HEK293 (cell line): ENCODE measurements at regions not wholly inside any gene's neighbourhood (a gene's known extent, or its start where the extent isn't known, plus 50 kb on each side); places are given as distances from the start of the nearest gene placed in this dataset.

ENCODE experiments used
- CTCF ChIP-seq: fragments of 450-650 bp; formaldehyde crosslinking; IDR thresholded peaks from 2 replicates; pipeline ENCODE4 v1.5.1; 2016; ENCODE audit warnings: missing biosample characterization, missing genetic modification characterization
- REST ChIP-seq: fragments of 450-650 bp; formaldehyde crosslinking; IDR thresholded peaks from 2 replicates; pipeline ENCODE4 v1.5.1; 2016; ENCODE audit warnings: missing biosample characterization, missing genetic modification characterization
- TSHZ1 ChIP-seq: fragments of 450-650 bp; formaldehyde crosslinking; IDR thresholded peaks from 2 replicates; pipeline ENCODE4 v1.5.1; 2016; ENCODE audit warnings: missing biosample characterization, missing genetic modification characterization, borderline replicate concordance
- ZBTB1 ChIP-seq: fragments of 450-650 bp; formaldehyde crosslinking; IDR thresholded peaks from 2 replicates; pipeline ENCODE4 v1.5.1; 2016; ENCODE audit warnings: missing biosample characterization, missing genetic modification characterization
- ZBTB7A ChIP-seq: fragments of 450-650 bp; formaldehyde crosslinking; IDR thresholded peaks from 2 replicates; pipeline ENCODE4 v1.5.1; 2016; ENCODE audit warnings: low read depth, missing biosample characterization, missing genetic modification characterization
- ZNF138 ChIP-seq: fragments of 450-650 bp; formaldehyde crosslinking; IDR thresholded peaks from 2 replicates; pipeline ENCODE4 v1.5.1; 2016; ENCODE audit warnings: missing biosample characterization, missing genetic modification characterization, borderline replicate concordance
- ZNF146 ChIP-seq: fragments of 450-650 bp; formaldehyde crosslinking; IDR thresholded peaks from 2 replicates; pipeline ENCODE4 v1.5.1; 2016; ENCODE audit warnings: missing biosample characterization, missing genetic modification characterization
- ZNF26 ChIP-seq: fragments of 450-650 bp; formaldehyde crosslinking; IDR thresholded peaks from 2 replicates; pipeline ENCODE4 v1.5.1; 2016; ENCODE audit warnings: missing biosample characterization, missing genetic modification characterization
- ZNF335 ChIP-seq: fragments of 450-650 bp; formaldehyde crosslinking; conservative IDR thresholded peaks from 2 replicates; pipeline ENCODE4 v1.5.1; 2016; ENCODE audit warnings: missing biosample characterization, missing genetic modification characterization
- ZNF600 ChIP-seq: fragments of 450-650 bp; formaldehyde crosslinking; IDR thresholded peaks from 2 replicates; pipeline ENCODE4 v1.5.1; 2016; ENCODE audit warnings: missing biosample characterization, missing genetic modification characterization
- ZNF704 ChIP-seq: fragments of 450-650 bp; formaldehyde crosslinking; IDR thresholded peaks from 2 replicates; pipeline ENCODE4 v1.5.1; 2016; ENCODE audit warnings: missing biosample characterization, missing genetic modification characterization

- TF ChIP-seq CTCF (tag by site-specific recombination): no peak
- TF ChIP-seq TSHZ1: no peak
- no peak for TF ChIP-seq ZNF600 (tag by site-specific recombination)
- TF ChIP-seq ZNF146: no peak
- no peak for TF ChIP-seq ZNF26 (tag by site-specific recombination)
- TF ChIP-seq ZNF335: no peak
- TF ChIP-seq ZNF704 (tag by site-specific recombination): no peak
- TF ChIP-seq ZBTB7A (tag by site-specific recombination): no peak
- no peak for TF ChIP-seq ZNF138 (tag by site-specific recombination)
- TF ChIP-seq REST: no peak
- no peak for TF ChIP-seq ZBTB1 (tag by site-specific recombination)
Observed at GRCh38 chr10:133011882-133012281, 69.5 kb upstream of the CFAP46 start.
